ENCODE measurements at regions not wholly inside any gene's neighbourhood (a gene's known extent, or its start where the extent isn't known, plus 50 kb on each side); places are given as distances from the start of the nearest gene placed in this dataset.

DNA sequence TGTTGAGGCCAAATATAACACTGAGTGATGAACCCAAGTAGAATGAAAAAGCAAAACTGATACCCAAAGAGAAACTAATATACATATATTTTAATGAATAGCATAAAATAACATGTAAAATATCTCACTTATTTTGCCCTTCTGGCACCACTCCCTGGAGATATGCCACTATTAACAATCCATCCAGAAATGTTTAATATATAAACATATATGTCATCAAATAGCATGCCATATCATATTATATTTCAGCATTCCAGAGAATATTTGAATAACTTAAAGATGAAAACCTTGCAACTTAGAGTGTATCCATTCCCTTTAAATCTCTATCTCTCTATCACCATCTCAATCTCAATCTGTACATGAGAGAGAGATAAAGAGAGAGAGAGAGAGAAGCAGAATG, 1073.3 kb upstream of the RAG2 start:
- H2AFZ ChIP-seq (ENCODE audit: low read depth, low read length) = no peak overlapping the region
- no peak overlapping the region for H3K4me3 ChIP-seq (ENCODE audit: low read length)
- H3K4me1 ChIP-seq (ENCODE audit: insufficient read depth, low read length) = no peaks in the 10 kb centered on the region
- H3K27me3 ChIP-seq (ENCODE audit: insufficient read depth, low read length) = no peaks in the 10 kb centered on the region
- H3K36me3 ChIP-seq (ENCODE audit: insufficient read depth, low read length) = no peaks in the 10 kb centered on the region
- H3K9me3 ChIP-seq (ENCODE audit: low read length) = no peaks in the 10 kb centered on the region

DNA sequence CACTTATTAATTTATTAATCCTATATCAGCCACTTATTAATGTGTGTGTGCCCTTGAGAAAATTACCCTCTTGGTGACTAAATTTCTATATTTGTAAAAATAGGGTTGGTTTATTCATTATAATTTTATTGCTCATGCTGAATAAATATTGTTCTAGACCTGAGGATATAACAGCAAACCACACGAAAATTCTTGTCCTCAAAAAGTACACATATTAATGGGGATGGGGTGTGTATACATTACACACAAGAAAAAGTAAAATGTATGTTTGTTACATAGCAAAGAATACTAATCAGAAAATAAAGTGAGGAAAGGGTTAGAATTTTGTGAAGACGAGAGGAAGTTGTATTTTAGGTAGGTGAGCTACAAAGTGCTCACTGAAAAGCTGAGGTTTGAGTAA, 1068.9 kb upstream of the RAG2 start:
- Histone ChIP-seq H3K27me3 (ENCODE audit: insufficient read depth, low read length) (no peaks in the 10 kb centered on the region), H3K4me3 (ENCODE audit: low read length) (no peak overlapping the region), H2AFZ (ENCODE audit: low read depth, low read length) (no peak overlapping the region), H3K4me1 (ENCODE audit: insufficient read depth, low read length) (no peaks in the 10 kb centered on the region), H3K36me3 (ENCODE audit: insufficient read depth, low read length) (no peaks in the 10 kb centered on the region), H3K9me3 (ENCODE audit: low read length) (no peaks in the 10 kb centered on the region)

DNA sequence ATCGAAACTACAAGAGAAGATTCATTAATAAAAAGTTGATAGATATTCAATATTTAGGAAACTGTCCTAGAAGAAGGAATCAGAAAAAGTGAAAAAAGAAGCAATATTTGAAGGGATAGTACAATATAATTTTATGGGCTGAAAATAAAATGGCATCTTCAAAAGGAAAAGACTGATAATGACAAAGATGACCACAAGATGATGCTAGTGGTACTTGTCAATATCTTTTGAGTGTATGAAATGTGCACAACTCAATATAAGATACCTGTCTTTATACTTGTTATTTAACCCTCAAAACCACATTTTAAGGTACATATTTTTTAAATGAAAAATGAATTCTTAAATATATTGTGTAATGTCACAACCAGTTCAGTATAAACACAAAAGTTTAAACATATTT, 1059.6 kb upstream of the RAG2 start:
- H3K9me3 ChIP-seq (ENCODE audit: low read length) = no peaks in the 10 kb centered on the region
- no peaks in the 10 kb centered on the region for H3K36me3 ChIP-seq (ENCODE audit: insufficient read depth, low read length)
- no peak overlapping the region for H2AFZ ChIP-seq (ENCODE audit: low read depth, low read length)
- H3K4me3 ChIP-seq (ENCODE audit: low read length) = no peak overlapping the region
- no peaks in the 10 kb centered on the region for H3K27me3 ChIP-seq (ENCODE audit: insufficient read depth, low read length)
- no peaks in the 10 kb centered on the region for H3K4me1 ChIP-seq (ENCODE audit: insufficient read depth, low read length)

DNA sequence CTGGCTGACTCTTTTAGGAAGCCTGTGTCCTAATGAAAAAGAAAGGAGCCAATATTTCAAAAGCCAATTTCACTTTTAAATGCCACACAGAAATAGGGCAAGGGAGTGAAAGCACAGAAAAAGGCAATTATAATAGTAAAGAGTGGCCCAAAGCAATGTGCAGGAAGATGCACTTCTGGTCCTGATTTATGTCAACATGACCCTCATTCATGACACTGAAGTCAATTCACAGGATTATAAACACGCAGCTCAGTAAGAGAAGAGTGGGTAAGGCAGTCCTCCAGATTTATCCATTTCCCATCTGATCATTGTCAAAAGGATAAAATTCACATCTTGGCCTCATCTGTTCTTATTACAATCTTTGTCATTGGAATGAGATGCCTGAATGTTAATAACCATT, 1049.7 kb upstream of the RAG2 start:
- Histone ChIP-seq H3K9me3 (ENCODE audit: low read length) (no peaks in the 10 kb centered on the region), H3K27me3 (ENCODE audit: insufficient read depth, low read length) (no peaks in the 10 kb centered on the region), H3K36me3 (ENCODE audit: insufficient read depth, low read length) (no peaks in the 10 kb centered on the region), H3K4me1 (ENCODE audit: insufficient read depth, low read length) (no peaks in the 10 kb centered on the region), H2AFZ (ENCODE audit: low read depth, low read length) (no peak overlapping the region), H3K4me3 (ENCODE audit: low read length) (no peak overlapping the region)

DNA sequence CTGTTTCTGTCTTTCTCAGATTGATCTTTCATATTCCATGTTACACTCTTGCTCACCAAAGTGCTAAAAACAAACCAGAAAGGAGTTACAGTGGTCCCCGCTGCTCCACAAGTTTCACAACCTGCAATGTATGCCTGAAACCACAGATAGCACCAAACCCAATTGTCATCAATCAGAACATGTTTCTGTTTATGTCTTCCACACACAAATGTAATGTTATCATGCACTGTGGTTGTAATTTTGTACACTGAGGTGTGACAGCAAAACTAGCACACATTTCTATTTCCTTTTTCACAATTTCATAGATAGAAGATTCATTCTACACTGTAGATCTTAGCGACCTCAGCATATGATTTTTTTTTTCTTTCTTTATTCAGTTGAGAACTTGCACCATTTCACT, 1045.9 kb upstream of the RAG2 start:
- no peaks in the 10 kb centered on the region for H3K36me3 ChIP-seq (ENCODE audit: insufficient read depth, low read length)
- H2AFZ ChIP-seq (ENCODE audit: low read depth, low read length) = no peak overlapping the region
- no peaks in the 10 kb centered on the region for H3K4me1 ChIP-seq (ENCODE audit: insufficient read depth, low read length)
- H3K27me3 ChIP-seq (ENCODE audit: insufficient read depth, low read length) = no peaks in the 10 kb centered on the region
- H3K4me3 ChIP-seq (ENCODE audit: low read length) = no peak overlapping the region
- H3K9me3 ChIP-seq (ENCODE audit: low read length) = no peaks in the 10 kb centered on the region

GRCh38 chr11:37642296-37642695, 1044.3 kb upstream of the RAG2 start:
- no peaks in the 10 kb centered on the region for H3K36me3 ChIP-seq (ENCODE audit: insufficient read depth, low read length)
- no peaks in the 10 kb centered on the region for H3K4me1 ChIP-seq (ENCODE audit: insufficient read depth, low read length)
- no peak overlapping the region for H3K4me3 ChIP-seq (ENCODE audit: low read length)
- no peaks in the 10 kb centered on the region for H3K27me3 ChIP-seq (ENCODE audit: insufficient read depth, low read length)
- H3K9me3 ChIP-seq (ENCODE audit: low read length) = no peaks in the 10 kb centered on the region
- H2AFZ ChIP-seq (ENCODE audit: low read depth, low read length) = no peak overlapping the region

DNA sequence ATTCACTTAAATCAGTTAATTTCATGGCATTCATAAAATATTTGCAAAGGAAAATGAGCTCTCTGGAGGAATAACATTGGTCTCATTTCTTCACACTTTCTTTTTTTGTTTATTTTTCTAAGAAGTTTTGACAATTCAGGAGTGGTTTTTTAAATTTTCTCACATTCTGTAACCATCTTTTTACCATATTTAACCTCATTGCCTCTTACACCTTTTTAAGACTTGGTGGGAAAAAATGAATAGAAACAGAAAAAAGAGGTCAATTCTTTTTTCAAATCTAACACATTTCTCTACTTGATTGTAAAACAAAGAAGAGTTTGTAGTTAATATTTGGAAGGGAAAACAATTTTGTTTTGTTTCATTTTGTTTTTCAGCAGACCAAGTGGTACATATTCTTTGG, 1034.7 kb upstream of the RAG2 start:
- Histone ChIP-seq H3K4me3 (ENCODE audit: low read length) (no peak overlapping the region), H2AFZ (ENCODE audit: low read depth, low read length) (no peak overlapping the region), H3K9me3 (ENCODE audit: low read length) (no peaks in the 10 kb centered on the region), H3K4me1 (ENCODE audit: insufficient read depth, low read length) (no peaks in the 10 kb centered on the region), H3K27me3 (ENCODE audit: insufficient read depth, low read length) (no peaks in the 10 kb centered on the region), H3K36me3 (ENCODE audit: insufficient read depth, low read length) (no peaks in the 10 kb centered on the region)

DNA sequence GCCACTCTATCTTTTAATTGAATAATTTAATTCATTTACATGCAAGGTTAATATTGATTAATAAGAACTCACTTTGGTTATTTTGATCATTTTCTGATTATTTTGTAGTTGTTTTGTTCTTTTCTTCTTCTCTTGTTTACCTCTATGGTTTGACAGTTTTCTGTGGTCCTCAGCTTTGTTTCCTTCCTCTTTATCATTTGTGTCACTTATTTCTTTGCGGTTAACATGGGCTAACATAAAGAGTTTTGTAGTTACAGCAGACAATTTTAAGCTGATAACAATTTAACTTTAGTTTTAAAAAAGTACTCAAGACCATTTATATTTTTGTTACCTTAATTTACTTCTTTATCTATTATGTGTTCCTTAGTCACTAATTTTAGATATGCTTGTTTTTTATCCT, 1032.8 kb upstream of the RAG2 start:
- H2AFZ ChIP-seq (ENCODE audit: low read depth, low read length) = no peak overlapping the region
- H3K27me3 ChIP-seq (ENCODE audit: insufficient read depth, low read length) = no peaks in the 10 kb centered on the region
- no peaks in the 10 kb centered on the region for H3K9me3 ChIP-seq (ENCODE audit: low read length)
- no peaks in the 10 kb centered on the region for H3K4me1 ChIP-seq (ENCODE audit: insufficient read depth, low read length)
- no peaks in the 10 kb centered on the region for H3K36me3 ChIP-seq (ENCODE audit: insufficient read depth, low read length)
- H3K4me3 ChIP-seq (ENCODE audit: low read length) = no peak overlapping the region

GRCh38 chr11:37623778-37624177, 1025.7 kb upstream of the RAG2 start:
- Histone ChIP-seq H3K9me3 (ENCODE audit: low read length) (no peaks in the 10 kb centered on the region), H3K4me3 (ENCODE audit: low read length) (no peak overlapping the region), H3K36me3 (ENCODE audit: insufficient read depth, low read length) (no peaks in the 10 kb centered on the region), H3K27me3 (ENCODE audit: insufficient read depth, low read length) (no peaks in the 10 kb centered on the region), H2AFZ (ENCODE audit: low read depth, low read length) (no peak overlapping the region), H3K4me1 (ENCODE audit: insufficient read depth, low read length) (no peaks in the 10 kb centered on the region)

DNA sequence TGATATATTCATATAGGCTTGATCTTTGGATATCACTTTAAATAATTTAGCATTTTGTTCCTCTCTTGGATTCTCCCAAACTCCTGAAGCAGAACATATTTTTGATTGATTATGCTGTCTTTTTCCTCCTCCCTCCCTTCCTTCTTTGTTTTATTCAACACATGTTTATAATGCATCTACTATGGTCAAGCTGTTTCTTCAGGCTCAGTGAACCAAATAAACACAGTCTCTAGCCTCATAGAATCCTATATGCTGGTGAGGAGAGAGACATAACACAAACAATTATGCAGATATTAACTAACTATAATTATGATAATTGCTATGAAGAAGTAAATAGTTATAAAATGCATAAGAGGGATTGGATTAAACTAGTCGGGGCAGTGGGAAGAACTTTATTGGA, 1023.6 kb upstream of the RAG2 start:
- H3K36me3 ChIP-seq (ENCODE audit: insufficient read depth, low read length) = no peaks in the 10 kb centered on the region
- no peaks in the 10 kb centered on the region for H3K27me3 ChIP-seq (ENCODE audit: insufficient read depth, low read length)
- H3K4me3 ChIP-seq (ENCODE audit: low read length) = no peak overlapping the region
- H3K9me3 ChIP-seq (ENCODE audit: low read length) = no peaks in the 10 kb centered on the region
- no peaks in the 10 kb centered on the region for H3K4me1 ChIP-seq (ENCODE audit: insufficient read depth, low read length)
- H2AFZ ChIP-seq (ENCODE audit: low read depth, low read length) = no peak overlapping the region

- Histone ChIP-seq H3K4me1 (ENCODE audit: insufficient read depth, low read length) (no peaks in the 10 kb centered on the region), H3K36me3 (ENCODE audit: insufficient read depth, low read length) (no peaks in the 10 kb centered on the region), H3K4me3 (ENCODE audit: low read length) (no peak overlapping the region), H3K9me3 (ENCODE audit: low read length) (no peaks in the 10 kb centered on the region), H2AFZ (ENCODE audit: low read depth, low read length) (no peak overlapping the region), H3K27me3 (ENCODE audit: insufficient read depth, low read length) (no peaks in the 10 kb centered on the region)
Observed at GRCh38 chr11:37616291-37616690, 1018.3 kb upstream of the RAG2 start.

GRCh38 chr11:37613031-37613430, 1015.0 kb upstream of the RAG2 start:
- H3K4me3 ChIP-seq (ENCODE audit: low read length) = no peak overlapping the region
- no peaks in the 10 kb centered on the region for H3K4me1 ChIP-seq (ENCODE audit: insufficient read depth, low read length)
- no peaks in the 10 kb centered on the region for H3K27me3 ChIP-seq (ENCODE audit: insufficient read depth, low read length)
- no peaks in the 10 kb centered on the region for H3K9me3 ChIP-seq (ENCODE audit: low read length)
- H3K36me3 ChIP-seq (ENCODE audit: insufficient read depth, low read length) = no peaks in the 10 kb centered on the region
- H2AFZ ChIP-seq (ENCODE audit: low read depth, low read length) = no peak overlapping the region

DNA sequence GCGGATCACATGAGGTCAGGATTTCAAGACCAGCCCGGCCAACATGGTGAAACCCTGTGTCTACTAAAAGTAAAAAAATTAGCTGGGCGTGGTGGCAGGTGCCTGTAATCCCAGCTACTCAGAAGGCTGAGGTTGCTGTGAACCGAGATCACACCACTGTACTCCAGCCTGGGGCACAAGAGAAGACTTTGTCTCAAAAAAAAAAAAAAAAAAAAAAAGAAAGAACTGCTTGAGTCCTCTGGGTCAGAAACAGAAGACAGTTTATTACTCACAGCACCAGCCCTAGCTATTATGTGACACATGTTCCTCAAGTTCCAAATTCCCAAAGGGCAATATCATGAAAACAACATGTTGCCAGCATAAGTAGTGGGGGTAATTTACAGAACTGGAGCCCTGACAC, 1014.1 kb upstream of the RAG2 start:
- no peaks in the 10 kb centered on the region for H3K4me1 ChIP-seq (ENCODE audit: insufficient read depth, low read length)
- H3K4me3 ChIP-seq (ENCODE audit: low read length) = no peak overlapping the region
- H3K9me3 ChIP-seq (ENCODE audit: low read length) = no peaks in the 10 kb centered on the region
- no peaks in the 10 kb centered on the region for H3K36me3 ChIP-seq (ENCODE audit: insufficient read depth, low read length)
- H2AFZ ChIP-seq (ENCODE audit: low read depth, low read length) = no peak overlapping the region
- H3K27me3 ChIP-seq (ENCODE audit: insufficient read depth, low read length) = no peaks in the 10 kb centered on the region

DNA sequence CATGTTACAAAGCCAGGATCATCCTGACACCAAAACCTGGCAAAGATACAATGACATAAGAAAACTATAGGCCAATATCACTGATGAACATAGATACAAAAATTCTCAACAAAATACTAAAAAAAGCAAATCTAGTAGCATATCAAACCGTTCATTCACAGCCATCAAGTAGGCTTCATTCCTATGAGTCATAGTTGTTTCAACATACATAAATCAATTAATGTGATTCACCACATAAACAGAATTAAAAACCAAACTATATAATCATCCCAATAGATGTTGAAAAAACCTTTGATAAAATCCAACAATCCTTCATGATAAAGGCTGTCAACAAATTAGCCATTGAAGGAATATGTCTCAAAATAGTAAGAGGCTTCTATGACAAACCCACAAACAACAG, 1007.2 kb upstream of the RAG2 start:
- H2AFZ ChIP-seq (ENCODE audit: low read depth, low read length) = no peak overlapping the region
- H3K36me3 ChIP-seq (ENCODE audit: insufficient read depth, low read length) = no peaks in the 10 kb centered on the region
- H3K9me3 ChIP-seq (ENCODE audit: low read length) = no peaks in the 10 kb centered on the region
- H3K27me3 ChIP-seq (ENCODE audit: insufficient read depth, low read length) = no peaks in the 10 kb centered on the region
- H3K4me1 ChIP-seq (ENCODE audit: insufficient read depth, low read length) = no peaks in the 10 kb centered on the region
- H3K4me3 ChIP-seq (ENCODE audit: low read length) = no peak overlapping the region
